Gastroesophageal sphincter (tissue), 4 donors: ENCODE measurements at regions not wholly inside any gene's neighbourhood (a gene's known extent, or its start where the extent isn't known, plus 50 kb on each side); places are given as distances from the start of the nearest gene placed in this dataset.

ENCODE experiments used
- ATAC-seq: fragments of 150-250 bp; one replicate; pipeline ENCODE4 v1.9.1; 2016; ENCODE audit warnings: mild to moderate bottlenecking, moderate library complexity
- H3K27ac ChIP-seq, 4 donors: fragments of 200-600 bp; sonication (generic) in 3 of 4; 1 replicate in 3 of 4; 2 replicates in 1 of 4; pipeline ENCODE4 v1.5.1; 2016 to 2019
- H3K27me3 ChIP-seq: fragments of 200-600 bp; sonication (generic); one replicate; pipeline ENCODE4 v1.5.1; 2019
- H3K36me3 ChIP-seq, 2 donors: fragments of 200-600 bp; sonication (generic); one replicate each; pipeline ENCODE4 v1.5.1; 2019; ENCODE audit warnings: control low read depth in 1 of 2
- H3K4me1 ChIP-seq, 3 donors: fragments of 200-600 bp; sonication (generic); 1 replicate in 2 of 3; 2 replicates in 1 of 3; pipeline ENCODE4 v1.5.1; 2016 to 2019; ENCODE audit warnings: control low read depth in 2 of 3
- H3K4me3 ChIP-seq, 2 donors: fragments of 200-600 bp; sonication (generic); one replicate each; pipeline ENCODE4 v1.5.1; 2019; ENCODE audit warnings: mild to moderate bottlenecking in 1 of 2, moderate library complexity in 1 of 2
- H3K9me3 ChIP-seq, 3 donors: fragments of 200-600 bp; sonication (generic); one replicate each; pipeline ENCODE4 v1.5.1; 2017 to 2019; ENCODE audit warnings: control low read depth in 2 of 3
- EP300 ChIP-seq: sonication (generic); formaldehyde crosslinking; IDR thresholded peaks from one replicate; pipeline ENCODE4 v1.6.1; 2017; ENCODE audit warnings: antibody characterized with exemption, mild to moderate bottlenecking
- POLR2A ChIP-seq, 2 donors: fragments of 450-650 bp; IDR thresholded peaks; one replicate each; pipeline ENCODE4 v1.6.1; 2017; ENCODE audit warnings: antibody characterized with exemption in 2 of 2, mild to moderate bottlenecking in 2 of 2, moderate library complexity in 1 of 2
- POLR2AphosphoS5 ChIP-seq: sonication (generic); formaldehyde crosslinking; IDR thresholded peaks from one replicate; pipeline ENCODE4 v1.6.1; 2017; ENCODE audit warnings: antibody characterized with exemption
- WGBS, 2 donors: methylation state at CpG; one replicate each; pipeline ENCODE4 v1.1.5; 2018; ENCODE audit warnings: low coverage in 1 of 2; 5-methylcytosine and 5-hydroxymethylcytosine counted together
- TF ChIP-seq, protein P1 (sequence below), 4 experiments: fragments of 200-600 bp in 2 of 4; fragments of 450-650 bp in 2 of 4; sonication (generic) in 1 of 4; IDR thresholded peaks; one replicate each; pipeline ENCODE4 v1.5.1; 2017 to 2019; ENCODE audit warnings: antibody characterized with exemption in 4 of 4, mild to moderate bottlenecking in 2 of 4, moderate library complexity in 2 of 4

DNA sequence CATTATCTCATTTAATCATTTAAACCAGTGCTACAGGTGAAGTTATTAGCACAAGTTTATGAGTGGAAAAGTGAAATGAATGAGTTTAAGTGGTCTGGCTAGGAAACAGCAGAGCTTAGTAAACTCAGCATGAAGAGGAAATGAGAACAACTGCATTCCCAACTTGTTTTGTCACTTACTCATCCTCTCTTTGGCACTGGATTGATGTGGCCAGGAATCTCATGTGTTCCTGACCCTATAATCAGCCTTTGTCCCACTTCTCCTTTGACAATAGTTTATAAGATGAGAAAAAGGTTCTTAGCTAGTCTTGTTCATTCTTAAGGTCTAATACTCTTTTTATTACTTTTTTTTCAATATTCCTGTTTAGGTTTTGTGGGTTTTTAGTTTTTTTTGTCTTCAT, 559.2 kb upstream of the TLE4 start:
- no peaks in the 10 kb centered on the region for H3K36me3 ChIP-seq
- TF ChIP-seq, protein P1, sequence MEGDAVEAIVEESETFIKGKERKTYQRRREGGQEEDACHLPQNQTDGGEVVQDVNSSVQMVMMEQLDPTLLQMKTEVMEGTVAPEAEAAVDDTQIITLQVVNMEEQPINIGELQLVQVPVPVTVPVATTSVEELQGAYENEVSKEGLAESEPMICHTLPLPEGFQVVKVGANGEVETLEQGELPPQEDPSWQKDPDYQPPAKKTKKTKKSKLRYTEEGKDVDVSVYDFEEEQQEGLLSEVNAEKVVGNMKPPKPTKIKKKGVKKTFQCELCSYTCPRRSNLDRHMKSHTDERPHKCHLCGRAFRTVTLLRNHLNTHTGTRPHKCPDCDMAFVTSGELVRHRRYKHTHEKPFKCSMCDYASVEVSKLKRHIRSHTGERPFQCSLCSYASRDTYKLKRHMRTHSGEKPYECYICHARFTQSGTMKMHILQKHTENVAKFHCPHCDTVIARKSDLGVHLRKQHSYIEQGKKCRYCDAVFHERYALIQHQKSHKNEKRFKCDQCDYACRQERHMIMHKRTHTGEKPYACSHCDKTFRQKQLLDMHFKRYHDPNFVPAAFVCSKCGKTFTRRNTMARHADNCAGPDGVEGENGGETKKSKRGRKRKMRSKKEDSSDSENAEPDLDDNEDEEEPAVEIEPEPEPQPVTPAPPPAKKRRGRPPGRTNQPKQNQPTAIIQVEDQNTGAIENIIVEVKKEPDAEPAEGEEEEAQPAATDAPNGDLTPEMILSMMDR (IDR thresholded peaks at IDR 0.05), result no peak
- TF ChIP-seq EP300, result no peak
- TF ChIP-seq POLR2AphosphoS5, result no peak
- TF ChIP-seq POLR2A (IDR thresholded peaks at IDR 0.05), result no peak
- H3K4me1 ChIP-seq, result no peaks in the 10 kb centered on the region
- no peaks in the 10 kb centered on the region for H3K9me3 ChIP-seq
- ATAC-seq, result no peak
- H3K27ac ChIP-seq, result no peak overlapping the region
- no peaks in the 10 kb centered on the region for H3K27me3 ChIP-seq
- no peak overlapping the region for H3K4me3 ChIP-seq

DNA sequence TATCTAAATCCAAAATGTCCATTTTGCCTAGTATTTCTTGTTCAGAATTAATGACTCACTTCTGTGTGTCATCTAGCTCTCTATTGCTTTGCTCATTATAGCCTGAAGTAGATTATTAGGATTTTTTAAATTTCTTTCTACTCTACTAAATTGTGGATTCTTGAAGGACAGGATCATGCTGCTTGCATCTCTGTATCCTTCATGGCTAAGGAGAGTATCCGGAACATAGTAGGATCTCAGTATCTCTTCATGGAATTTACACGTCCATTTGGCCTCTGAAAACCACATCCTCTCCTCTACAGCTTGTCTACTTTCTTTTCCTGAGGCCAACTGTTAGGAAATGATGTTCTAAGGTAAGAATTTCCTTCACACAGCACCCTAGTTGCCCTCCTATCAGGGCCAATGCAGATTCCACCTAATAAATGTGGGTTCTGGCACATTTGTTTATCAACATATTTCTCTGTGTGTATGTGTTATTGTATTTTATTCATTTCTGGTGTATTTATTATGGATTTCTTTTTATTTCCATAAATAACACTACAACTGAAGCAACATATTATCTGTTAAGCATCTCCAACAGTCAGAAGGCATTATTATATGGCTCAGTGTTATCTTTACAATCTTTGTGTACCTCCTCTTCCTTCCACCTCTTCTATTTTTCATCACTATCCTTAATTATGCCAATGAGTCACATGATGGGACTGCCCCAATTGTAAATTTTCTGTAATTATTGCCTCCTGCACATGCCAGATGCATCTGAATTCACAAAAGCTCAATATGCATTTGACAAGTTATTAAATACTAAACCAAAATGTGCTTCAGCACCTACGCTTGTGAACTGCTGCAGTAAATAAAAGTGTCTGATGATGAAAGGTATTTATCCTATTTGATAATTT, 557.8 kb upstream of the TLE4 start:
- TF ChIP-seq, protein P1 (IDR thresholded peaks at IDR 0.05), result no peak
- TF ChIP-seq POLR2A (IDR thresholded peaks at IDR 0.05) (no peak), POLR2AphosphoS5 (no peak), EP300 (no peak)
- H3K27me3 ChIP-seq, result no peaks in the 10 kb centered on the region
- no peaks in the 10 kb centered on the region for H3K9me3 ChIP-seq
- 71 to 87% methylated on average over 3 of the region's 3 CpGs for WGBS, 2 donors
- H3K4me3 ChIP-seq, result no peak overlapping the region
- no peak for ATAC-seq
- no peaks in the 10 kb centered on the region for H3K4me1 ChIP-seq
- H3K36me3 ChIP-seq, result no peaks in the 10 kb centered on the region
- H3K27ac ChIP-seq, result no peak overlapping the region

DNA sequence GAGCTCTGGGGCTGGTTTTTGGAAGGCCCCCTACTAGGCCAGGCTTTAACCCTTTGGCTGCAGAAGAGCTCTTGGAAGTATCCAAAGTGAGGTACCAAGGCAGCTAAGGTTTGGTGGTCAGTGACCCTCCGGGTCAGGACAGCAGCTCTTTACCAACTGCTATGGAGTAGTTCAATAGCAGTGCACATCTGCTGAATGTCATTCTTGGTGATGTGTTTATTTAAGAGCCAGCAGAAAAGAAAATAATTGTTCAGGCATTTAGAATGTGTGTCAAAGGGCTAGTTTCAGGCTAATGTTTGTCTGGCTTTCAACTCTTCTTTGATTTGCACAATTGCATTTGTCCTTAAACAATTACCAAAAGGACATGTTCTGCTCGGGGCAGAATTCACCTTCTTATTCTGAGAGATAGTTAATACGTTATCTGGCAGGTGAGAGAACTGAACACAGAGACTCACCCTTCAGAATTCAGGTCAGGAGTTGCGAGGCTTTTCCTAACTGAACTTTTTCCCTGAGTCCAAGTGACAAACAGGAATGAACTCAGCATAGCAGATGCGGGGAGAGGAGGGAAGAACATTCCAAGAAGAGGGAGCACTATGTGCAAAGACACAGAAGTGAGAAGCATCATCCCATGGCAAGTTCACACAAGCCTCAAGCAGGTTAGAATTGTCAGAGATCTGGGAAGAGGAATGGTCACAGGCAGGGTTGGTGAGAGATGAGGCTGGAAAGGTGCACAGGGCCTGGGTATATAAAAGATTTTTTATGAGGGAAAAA, 556.7 kb upstream of the TLE4 start:
- no peak for ATAC-seq
- no peaks in the 10 kb centered on the region for H3K9me3 ChIP-seq
- H3K4me3 ChIP-seq, result no peak overlapping the region
- 24 to 37% methylated on average over 4 of the region's 5 CpGs for WGBS, 2 donors
- TF ChIP-seq EP300 (no peak), POLR2AphosphoS5 (no peak), POLR2A (IDR thresholded peaks at IDR 0.05) (no peak)
- TF ChIP-seq, protein P1 (IDR thresholded peaks at IDR 0.05), result no peak
- no peak overlapping the region for H3K27ac ChIP-seq
- no peaks in the 10 kb centered on the region for H3K27me3 ChIP-seq
- no peaks in the 10 kb centered on the region for H3K36me3 ChIP-seq
- H3K4me1 ChIP-seq, result no peaks in the 10 kb centered on the region

DNA sequence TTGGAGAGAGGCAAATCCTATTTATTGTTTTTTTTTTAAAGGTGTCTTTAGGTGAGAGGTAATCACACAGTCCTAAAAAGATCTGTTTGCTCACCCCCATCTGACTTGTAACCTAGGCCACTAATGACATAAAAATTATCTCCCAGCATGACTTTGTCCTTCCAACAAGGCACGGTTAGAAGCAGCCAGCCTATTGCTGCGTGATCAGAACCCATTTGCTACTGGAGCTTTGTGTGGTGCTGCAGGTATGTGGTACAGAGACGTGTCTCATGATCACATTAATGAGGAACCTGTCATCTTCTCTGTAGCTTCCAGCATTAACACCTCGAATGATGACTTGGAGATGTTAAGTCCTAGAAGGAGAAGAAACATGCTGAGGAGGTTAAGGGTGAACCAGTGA, 555.8 kb upstream of the TLE4 start:
- ATAC-seq, result no peak
- no peaks in the 10 kb centered on the region for H3K27me3 ChIP-seq
- WGBS, 2 donors, result 73 to 82% methylated on average over 3 to 4 of the region's 4 CpGs
- no peak overlapping the region for H3K4me3 ChIP-seq
- TF ChIP-seq EP300 (no peak), POLR2A (IDR thresholded peaks at IDR 0.05) (no peak), POLR2AphosphoS5 (no peak)
- TF ChIP-seq, protein P1 (IDR thresholded peaks at IDR 0.05), result no peak
- no peaks in the 10 kb centered on the region for H3K36me3 ChIP-seq
- no peak overlapping the region for H3K27ac ChIP-seq
- no peaks in the 10 kb centered on the region for H3K4me1 ChIP-seq
- no peaks in the 10 kb centered on the region for H3K9me3 ChIP-seq
